ENCODE measurements at regions not wholly inside any gene's neighbourhood (a gene's known extent, or its start where the extent isn't known, plus 50 kb on each side); places are given as distances from the start of the nearest gene placed in this dataset.

- H3K36me3 ChIP-seq (ENCODE audit: control insufficient read depth in 2 of 4, insufficient read depth in 4 of 4, low read length in 3 of 4), result no peaks in the 10 kb centered on the region
- H3K79me1 ChIP-seq (ENCODE audit: low read depth, low read length), result no peaks in the 10 kb centered on the region
- H3K4me1 ChIP-seq (replicated peaks in 1 of 4; ENCODE audit: control insufficient read depth in 3 of 4, insufficient read depth in 4 of 4, low read length in 3 of 4), result no peaks in the 10 kb centered on the region
- no peak overlapping the region for H4K91ac ChIP-seq (replicated peaks; ENCODE audit: insufficient read length, low read length)
- H2BK12ac ChIP-seq (ENCODE audit: low read depth, low read length), result no peak overlapping the region
- H3K27me3 ChIP-seq (replicated peaks in 1 of 4; ENCODE audit: control insufficient read depth in 3 of 4, extremely low read depth in 1 of 4, insufficient read depth in 3 of 4, low read length in 3 of 4), result peaks cover 0 to 1% (median 0%) of the 10 kb centered on the region in 4 experiments; a peak in 1 of 7 replicates
- H2AK5ac ChIP-seq (ENCODE audit: low read depth, low read length), result no peak overlapping the region
- no peaks in the 10 kb centered on the region for H3K79me2 ChIP-seq (ENCODE audit: control insufficient read depth in 1 of 2, insufficient read depth in 2 of 2, low read length in 2 of 2)
- H3K4ac ChIP-seq (replicated peaks; ENCODE audit: insufficient read length, low read depth, low read length), result no peak overlapping the region
- no peak overlapping the region for H2BK5ac ChIP-seq (ENCODE audit: low read depth, low read length)
- FAIRE-seq, result no peak
- no peak overlapping the region for H3K23ac ChIP-seq (ENCODE audit: insufficient read length)
- H4K20me1 ChIP-seq (replicated peaks in 1 of 2; ENCODE audit: control insufficient read depth in 1 of 2, insufficient read depth in 2 of 2, low read length in 2 of 2), result no peaks in the 10 kb centered on the region
- no peak overlapping the region for H3K56ac ChIP-seq (replicated peaks; ENCODE audit: insufficient read length, low read depth, low read length)
- no peak overlapping the region for H2BK120ac ChIP-seq (replicated peaks; ENCODE audit: low read depth, low read length)
- no peak overlapping the region for H3K14ac ChIP-seq (ENCODE audit: insufficient read length)
- H4K8ac ChIP-seq (ENCODE audit: extremely low read depth, insufficient read depth, low read length), result no peak overlapping the region
- H2BK15ac ChIP-seq (ENCODE audit: low read length), result no peak overlapping the region
- H2AFZ ChIP-seq (ENCODE audit: low read length), result no peak overlapping the region
- H2BK20ac ChIP-seq (ENCODE audit: low read length), result no peak overlapping the region
- H3K27ac ChIP-seq (ENCODE audit: low read depth, low read length), result no peak overlapping the region
- no peak for DNase-seq (ENCODE audit: low read depth in 1 of 2, low spot score in 2 of 2)
- no peak overlapping the region for H3K4me3 ChIP-seq (ENCODE audit: extremely low read depth in 1 of 4, insufficient read depth in 2 of 4, low read depth in 3 of 4, low read length in 4 of 4)
- H3K9me3 ChIP-seq (ENCODE audit: insufficient read depth in 2 of 2, low read depth in 1 of 2, low read length in 1 of 2), result no peaks in the 10 kb centered on the region; a peak in 1 of 4 replicates
- POLR2A ChIA-PET (ENCODE audit: partially characterized antibody), result no interaction called here
- H3K18ac ChIP-seq (ENCODE audit: extremely low read depth, low read length), result no peak overlapping the region
- CTCF ChIA-PET (ENCODE audit: partially characterized antibody), result no interaction called here
- no peaks in the 10 kb centered on the region for H3K23me2 ChIP-seq (ENCODE audit: low read depth, low read length)
- H3K9ac ChIP-seq (replicated peaks in 1 of 4; ENCODE audit: extremely low read depth in 1 of 4, low read depth in 3 of 4, low read length in 3 of 4), result no peak overlapping the region
- TF ChIP-seq CHD1 (IDR thresholded peaks at IDR 0.05; ENCODE audit: low read depth, low read length), result no peak
- no peak for TF ChIP-seq SAP30 (IDR thresholded peaks at IDR 0.05; ENCODE audit: insufficient read depth, insufficient replicate concordance, low read length)
- no peak for TF ChIP-seq SP1 (IDR thresholded peaks at IDR 0.05; ENCODE audit: low read depth, low read length)
- TF ChIP-seq ATF3 (IDR thresholded peaks at IDR 0.05; ENCODE audit: insufficient read depth, low read depth, low read length), result no peak
- no peak for TF ChIP-seq GTF2F1 (IDR thresholded peaks at IDR 0.05; ENCODE audit: borderline replicate concordance, low read depth, low read length)
- no peak for TF ChIP-seq SIX5 (IDR thresholded peaks at IDR 0.05; ENCODE audit: low read depth, low read length)
- TF ChIP-seq TCF12 (IDR thresholded peaks at IDR 0.05; ENCODE audit: low read depth, low read length), result no peak
- WGBS, 2 experiments (ENCODE audit: extremely low coverage in 1 of 2, insufficient coverage in 1 of 2, insufficient read length in 1 of 2, insufficient replicate concordance in 2 of 2, low coverage in 1 of 2, low lambda C conversion rate in 2 of 2, missing lambda C conversion rate in 1 of 2), result 91% methylated on average over 3 of the region's 3 CpGs; no CpG with 5 or more reads in 1 of the 2 experiments
- no peak overlapping the region for H4K5ac ChIP-seq (ENCODE audit: insufficient read length, low read depth, low read length)
- no peak overlapping the region for H3K4me2 ChIP-seq (ENCODE audit: insufficient read depth in 1 of 2, low read depth in 2 of 2, low read length in 2 of 2)
Measured at GRCh38 chr1:214850432-214851050, 232.0 kb upstream of the KCNK2 start.
